ENCODE measurements at regions not wholly inside any gene's neighbourhood (a gene's known extent, or its start where the extent isn't known, plus 50 kb on each side); places are given as distances from the start of the nearest gene placed in this dataset.

GRCh38 chr1:199931666-199932377 lies 95.7 kb upstream of the NR5A2 start:
- Histone ChIP-seq H3K4me3 (ENCODE audit: low read depth, low read length, poor library complexity, severe bottlenecking) (no peak overlapping the region), H3K27ac (ENCODE audit: low read depth, low read length, poor library complexity, severe bottlenecking) (no peak overlapping the region), H3K36me3 (ENCODE audit: insufficient read depth, low read length, poor library complexity, severe bottlenecking) (no peaks in the 10 kb centered on the region), H3K9me3 (ENCODE audit: low read depth, low read length, poor library complexity, severe bottlenecking) (no peaks in the 10 kb centered on the region), H3K4me1 (ENCODE audit: insufficient read depth, low read length, poor library complexity, severe bottlenecking) (no peaks in the 10 kb centered on the region), H3K27me3 (replicated peaks; ENCODE audit: insufficient read depth, low read depth, low read length, poor library complexity) (no peaks in the 10 kb centered on the region)
- no peak for TF ChIP-seq CTCF (conservative IDR thresholded peaks at IDR 0.05; ENCODE audit: low read depth, low read length)
- TF ChIP-seq EZH2 (IDR thresholded peaks at IDR 0.05; ENCODE audit: borderline replicate concordance, low read depth, low read length, poor library complexity, severe bottlenecking): no peak
- peak; percentile 16 for DNase-seq (ENCODE audit: low spot score)
- intact Hi-C loops (cut with micrococcal nuclease; ENCODE audit: unreplicated experiment): no loop called here
- CTCF ChIA-PET: no interaction called here
- no TSS peak for BruUV-seq (replicated peaks)
- POLR2A ChIA-PET (ENCODE audit: low non-redundant PET): no interaction called here

- H3K27me3 ChIP-seq (replicated peaks; ENCODE audit: insufficient read depth, low read depth, low read length, poor library complexity): no peaks in the 10 kb centered on the region
- no peaks in the 10 kb centered on the region for H3K36me3 ChIP-seq (ENCODE audit: insufficient read depth, low read length, poor library complexity, severe bottlenecking)
- ChIA-PET POLR2A (ENCODE audit: low non-redundant PET) (no interaction called here), CTCF (no interaction called here)
- no peak overlapping the region for H3K4me3 ChIP-seq (ENCODE audit: low read depth, low read length, poor library complexity, severe bottlenecking)
- BruUV-seq (replicated peaks): no TSS peak
- TF ChIP-seq CTCF (conservative IDR thresholded peaks at IDR 0.05; ENCODE audit: low read depth, low read length): no peak
- TF ChIP-seq EZH2 (IDR thresholded peaks at IDR 0.05; ENCODE audit: borderline replicate concordance, low read depth, low read length, poor library complexity, severe bottlenecking): no peak
- no peaks in the 10 kb centered on the region for H3K4me1 ChIP-seq (ENCODE audit: insufficient read depth, low read length, poor library complexity, severe bottlenecking)
- intact Hi-C loops (cut with micrococcal nuclease; ENCODE audit: unreplicated experiment): no loop called here
- H3K9me3 ChIP-seq (ENCODE audit: low read depth, low read length, poor library complexity, severe bottlenecking): no peaks in the 10 kb centered on the region
- no peak for DNase-seq (ENCODE audit: low spot score)
- H3K27ac ChIP-seq (ENCODE audit: low read depth, low read length, poor library complexity, severe bottlenecking): no peak overlapping the region
Measured at GRCh38 chr1:199932462-199932861, 95.0 kb upstream of the NR5A2 start.

GRCh38 chr1:199936441-199936840 lies 91.1 kb upstream of the NR5A2 start:
- no peaks in the 10 kb centered on the region for H3K36me3 ChIP-seq (ENCODE audit: insufficient read depth, low read length, poor library complexity, severe bottlenecking)
- no peaks in the 10 kb centered on the region for H3K9me3 ChIP-seq (ENCODE audit: low read depth, low read length, poor library complexity, severe bottlenecking)
- intact Hi-C loops (cut with micrococcal nuclease; ENCODE audit: unreplicated experiment): no loop called here
- BruUV-seq (replicated peaks): no TSS peak
- POLR2A ChIA-PET (ENCODE audit: low non-redundant PET): no interaction called here
- DNase-seq (ENCODE audit: low spot score): no peak
- CTCF ChIA-PET: no interaction called here
- no peaks in the 10 kb centered on the region for H3K4me1 ChIP-seq (ENCODE audit: insufficient read depth, low read length, poor library complexity, severe bottlenecking)
- H3K4me3 ChIP-seq (ENCODE audit: low read depth, low read length, poor library complexity, severe bottlenecking): no peak overlapping the region
- TF ChIP-seq EZH2 (IDR thresholded peaks at IDR 0.05; ENCODE audit: borderline replicate concordance, low read depth, low read length, poor library complexity, severe bottlenecking): no peak
- TF ChIP-seq CTCF (conservative IDR thresholded peaks at IDR 0.05; ENCODE audit: low read depth, low read length): no peak
- peaks cover 21% of the 10 kb centered on the region for H3K27me3 ChIP-seq (replicated peaks; ENCODE audit: insufficient read depth, low read depth, low read length, poor library complexity)
- no peak overlapping the region for H3K27ac ChIP-seq (ENCODE audit: low read depth, low read length, poor library complexity, severe bottlenecking)

All from A673 (cell line).